CMK (cell line): ENCODE measurements at regions not wholly inside any gene's neighbourhood (a gene's known extent, or its start where the extent isn't known, plus 50 kb on each side); places are given as distances from the start of the nearest gene placed in this dataset.

Experiments used
- DNase-seq: peaks from one replicate; pipeline ENCODE4 v3.0.0-alpha.2; 2010; ENCODE audit warnings: low read depth

GRCh38 chr12:42857106-42857505 lies 267.6 kb upstream of the PRICKLE1 start:
- no peak for DNase-seq

GRCh38 chr12:42855362-42855950 lies 265.9 kb upstream of the PRICKLE1 start:
- DNase-seq, result no peak

GRCh38 chr12:42854826-42855225 lies 265.3 kb upstream of the PRICKLE1 start:
- no peak for DNase-seq

- no peak for DNase-seq
Observed at GRCh38 chr12:42854208-42854607, 264.7 kb upstream of the PRICKLE1 start.

- DNase-seq, result no peak
Observed at GRCh38 chr12:42853370-42854140, 264.0 kb upstream of the PRICKLE1 start.

GRCh38 chr12:42846782-42847181 lies 257.2 kb upstream of the PRICKLE1 start:
- no peak for DNase-seq

- no peak for DNase-seq
Observed at GRCh38 chr12:42834062-42834461, 244.5 kb upstream of the PRICKLE1 start.

- no peak for DNase-seq
Observed at GRCh38 chr12:42828836-42829235, 239.3 kb upstream of the PRICKLE1 start.

GRCh38 chr12:42824327-42824726 lies 234.8 kb upstream of the PRICKLE1 start:
- no peak for DNase-seq

GRCh38 chr12:42823679-42824078 lies 234.1 kb upstream of the PRICKLE1 start:
- DNase-seq, result no peak

- no peak for DNase-seq
Observed at GRCh38 chr12:42819846-42820245, 230.3 kb upstream of the PRICKLE1 start.

GRCh38 chr12:42815068-42815467 lies 225.5 kb upstream of the PRICKLE1 start:
- DNase-seq, result no peak

GRCh38 chr12:42812871-42813270 lies 223.3 kb upstream of the PRICKLE1 start:
- DNase-seq, result no peak

GRCh38 chr12:42812086-42812485 lies 222.5 kb upstream of the PRICKLE1 start:
- DNase-seq, result no peak

- DNase-seq, result no peak
Observed at GRCh38 chr12:42810006-42810405, 220.5 kb upstream of the PRICKLE1 start.

- no peak for DNase-seq
Observed at GRCh38 chr12:42809226-42809625, 219.7 kb upstream of the PRICKLE1 start.

- no peak for DNase-seq
Observed at GRCh38 chr12:42807766-42808165, 218.2 kb upstream of the PRICKLE1 start.

- no peak for DNase-seq
Observed at GRCh38 chr12:42807251-42807650, 217.7 kb upstream of the PRICKLE1 start.

- no peak for DNase-seq
Observed at GRCh38 chr12:42804928-42805327, 215.4 kb upstream of the PRICKLE1 start.

- no peak for DNase-seq
Observed at GRCh38 chr12:42802785-42803189, 213.2 kb upstream of the PRICKLE1 start.

GRCh38 chr12:42801271-42801670 lies 211.7 kb upstream of the PRICKLE1 start:
- DNase-seq, result no peak

- DNase-seq, result no peak
Observed at GRCh38 chr12:42799966-42800365, 210.4 kb upstream of the PRICKLE1 start.

GRCh38 chr12:42798811-42799438 lies 209.4 kb upstream of the PRICKLE1 start:
- DNase-seq, result no peak
